T follicular helper cell (primary cell): ENCODE measurements at regions not wholly inside any gene's neighbourhood (a gene's known extent, or its start where the extent isn't known, plus 50 kb on each side); places are given as distances from the start of the nearest gene placed in this dataset.

Experiments used
- DNase-seq: peaks from one replicate; pipeline ENCODE4 v3.0.0-alpha.2; 2020; ENCODE audit warnings: low read depth

GRCh38 chr12:124517260-124518050 lies 50.0 kb downstream of the NCOR2 start:
- no peak for DNase-seq

- DNase-seq, result no peak
These were observed 50.6 kb downstream of the NCOR2 start for GRCh38 chr12:124516850-124517249.

GRCh38 chr12:124515981-124516380 lies 51.4 kb downstream of the NCOR2 start:
- DNase-seq, result no peak

- no peak for DNase-seq
These were observed 52.1 kb downstream of the NCOR2 start for GRCh38 chr12:124514996-124515932.

GRCh38 chr12:124514145-124514995 lies 53.0 kb downstream of the NCOR2 start:
- no peak for DNase-seq

DNA sequence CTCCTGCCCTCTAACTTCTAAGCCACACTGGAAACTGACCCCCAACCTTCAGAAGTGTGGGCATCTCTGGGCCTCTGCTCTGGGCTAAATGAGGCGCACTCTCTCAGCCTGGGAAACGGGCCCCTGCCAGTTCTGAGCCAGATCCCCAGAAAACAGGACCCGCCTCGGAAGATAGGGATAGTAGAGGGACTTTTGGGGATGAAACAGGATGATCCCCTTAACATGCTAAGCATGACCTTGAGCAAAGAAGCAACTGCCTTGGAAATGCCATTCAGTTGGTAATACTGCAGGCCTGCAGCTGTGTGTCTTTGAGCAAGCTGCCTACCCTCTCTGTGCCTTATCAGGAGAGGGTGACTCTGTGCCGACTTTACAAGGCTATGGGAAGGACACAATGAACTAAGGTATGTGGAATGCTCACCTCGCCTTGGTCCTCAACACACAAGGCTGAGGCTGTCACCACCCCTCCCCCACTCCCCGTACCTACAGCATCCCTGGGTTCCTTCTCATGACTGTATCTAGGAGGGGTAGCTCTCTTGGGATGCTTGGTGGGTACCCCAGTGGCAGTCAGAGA lies 54.0 kb downstream of the NCOR2 start:
- DNase-seq, result no peak

DNA sequence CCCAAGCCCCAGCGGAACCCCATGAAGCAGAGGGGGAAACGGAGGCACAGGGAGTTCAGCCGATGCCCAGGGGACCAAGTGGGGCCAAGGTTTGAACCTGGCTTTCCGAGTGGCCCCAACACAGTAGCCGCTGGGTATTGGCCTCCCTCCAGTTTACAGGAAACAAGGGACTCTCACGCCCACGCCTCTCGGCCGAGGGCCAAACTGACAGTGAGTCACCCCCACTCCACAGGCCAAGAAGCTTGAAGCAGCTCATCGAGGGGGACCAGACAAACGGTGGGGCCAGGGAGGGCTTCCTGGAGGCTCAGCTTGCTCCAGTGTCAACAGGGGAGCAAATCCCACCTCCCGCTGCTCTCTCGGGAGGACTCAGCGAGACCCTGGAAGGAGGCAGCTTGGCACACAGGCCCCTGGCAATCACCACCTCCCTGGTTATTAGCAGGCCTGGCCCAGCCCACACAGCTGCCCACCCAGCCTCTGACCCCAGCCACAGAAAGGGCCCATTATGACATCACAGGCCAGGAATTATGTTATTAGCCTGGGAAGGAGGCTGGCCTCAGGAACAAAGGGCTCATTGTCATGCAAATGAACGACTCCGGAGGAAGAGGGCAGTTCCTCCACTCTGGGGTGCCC lies 54.6 kb downstream of the NCOR2 start:
- DNase-seq, result no peak

- no peak for DNase-seq
These were observed 56.0 kb downstream of the NCOR2 start for GRCh38 chr12:124511259-124511985.

DNA sequence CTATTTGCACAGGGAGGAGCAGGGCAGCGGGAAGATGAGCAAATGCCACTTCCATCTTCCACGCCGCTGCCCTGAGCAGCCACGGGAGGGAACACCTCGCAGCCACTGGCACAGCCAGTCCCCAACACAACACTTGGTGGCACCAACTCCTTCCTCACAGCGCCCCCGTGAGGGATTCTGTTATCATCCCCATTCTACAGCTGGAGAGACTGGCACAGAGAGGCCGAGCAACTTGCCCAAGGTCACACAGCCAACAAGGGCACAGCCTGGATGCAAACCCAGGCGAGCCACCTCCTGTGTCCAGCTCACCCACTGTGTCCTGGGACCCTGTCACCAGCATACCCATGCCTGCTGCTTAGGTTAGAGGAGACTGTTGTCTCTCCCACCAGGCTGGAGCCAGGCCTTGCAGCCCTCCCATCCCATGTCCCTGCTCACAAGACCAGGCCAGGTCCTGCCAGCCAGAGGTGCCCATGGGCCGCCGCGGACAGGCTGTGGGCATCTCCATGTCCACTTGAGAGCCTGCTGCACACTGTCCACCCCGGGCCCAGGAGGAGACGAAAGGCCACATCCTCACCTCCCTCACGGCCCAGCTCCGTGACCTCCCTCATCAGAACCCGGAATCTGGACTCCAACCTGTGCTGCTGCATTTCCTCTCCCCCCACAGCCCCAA lies 57.0 kb downstream of the NCOR2 start:
- no peak for DNase-seq

DNA sequence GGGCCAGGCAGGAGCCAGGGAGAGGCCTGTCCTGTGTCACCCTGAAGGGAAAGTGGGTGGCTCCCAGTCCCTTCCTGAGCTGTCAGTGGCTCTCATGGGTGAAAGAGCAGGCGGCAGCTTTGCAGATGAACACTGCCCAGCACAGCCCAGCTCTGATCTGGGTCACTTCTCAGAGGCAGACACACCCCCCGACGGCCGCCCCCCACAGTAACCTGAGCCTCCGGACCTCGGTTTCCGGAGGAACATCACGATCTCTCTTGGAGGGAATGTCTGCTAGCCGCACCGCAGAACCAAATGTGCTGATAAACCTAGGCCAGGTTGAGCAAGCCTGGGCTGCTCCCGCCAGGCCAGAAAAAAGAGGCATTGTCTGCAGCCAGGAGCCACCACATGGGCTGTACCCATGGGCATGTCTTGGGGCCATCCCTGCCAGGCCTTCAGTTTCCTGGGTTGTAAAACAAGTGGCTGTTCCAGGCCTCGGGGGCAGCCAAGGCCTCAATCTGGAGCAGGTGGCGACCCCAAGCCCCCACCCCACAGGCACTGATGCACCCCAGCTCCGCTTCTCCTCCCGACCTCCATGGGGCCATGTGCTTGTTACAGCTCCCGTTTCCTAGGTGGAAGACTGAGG lies 57.6 kb downstream of the NCOR2 start:
- no peak for DNase-seq

DNA sequence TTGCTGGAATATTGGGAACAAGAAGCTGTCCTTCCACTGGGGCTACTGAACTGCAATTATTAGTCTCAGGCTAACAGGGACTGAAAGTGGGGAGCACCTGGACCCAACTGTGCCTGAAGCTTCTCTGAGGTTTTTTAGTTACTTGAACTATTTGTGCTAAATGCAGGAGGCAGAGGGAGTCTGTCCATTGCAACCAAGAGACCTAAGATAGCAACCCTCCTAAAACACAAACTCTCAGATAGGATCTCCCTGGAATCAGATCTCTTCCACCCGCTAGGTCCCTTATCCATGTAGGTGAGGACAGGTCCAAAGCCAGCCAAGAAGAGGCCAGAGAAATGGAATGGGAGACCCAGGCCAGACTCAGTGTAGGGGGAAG lies 58.1 kb downstream of the NCOR2 start:
- DNase-seq, result no peak

GRCh38 chr12:124508381-124509079 lies 58.9 kb downstream of the NCOR2 start:
- DNase-seq, result no peak

DNA sequence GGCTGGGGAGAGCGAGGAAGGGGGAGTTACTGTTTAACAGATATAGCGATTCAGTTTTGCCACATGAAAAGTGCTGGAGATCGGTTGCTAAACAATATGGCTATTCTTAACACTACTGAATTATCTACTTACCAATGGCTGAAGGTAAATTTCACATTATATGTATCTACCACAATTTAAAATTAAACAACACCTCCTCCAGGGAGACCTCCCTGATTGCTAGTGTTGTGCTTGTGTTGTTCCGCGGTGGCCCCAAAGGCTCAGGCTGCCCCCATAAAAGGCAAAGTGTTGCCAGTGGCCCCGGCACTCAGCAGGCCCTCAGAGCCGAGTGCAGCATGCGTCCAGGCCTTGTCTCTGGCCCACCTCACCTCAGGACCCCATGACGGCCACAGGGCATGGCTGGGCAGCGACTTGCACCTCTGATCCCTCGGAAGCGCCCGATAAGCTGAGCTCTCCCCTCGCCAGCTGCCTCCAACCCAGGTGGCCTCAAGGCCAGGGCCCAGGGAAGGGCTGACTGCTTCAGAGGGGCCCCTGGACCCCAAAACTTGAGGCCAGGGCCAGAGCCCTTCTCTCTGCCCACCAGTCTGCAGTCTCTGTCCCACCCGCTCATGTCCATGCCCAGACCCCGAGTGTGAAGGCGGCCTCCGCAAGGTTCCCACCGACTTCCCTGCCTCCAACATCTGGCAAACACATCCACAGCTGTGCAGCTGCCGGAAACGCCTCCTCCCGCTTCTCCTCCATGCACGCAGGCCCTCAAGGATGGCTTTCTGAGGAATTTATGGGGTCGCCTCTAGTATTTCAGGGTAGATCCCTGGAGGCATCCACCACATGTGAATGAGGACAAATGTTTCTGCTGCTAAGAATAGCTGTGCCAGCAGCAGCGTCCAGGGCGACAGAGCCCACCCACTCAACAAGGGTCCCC lies 60.0 kb downstream of the NCOR2 start:
- no peak for DNase-seq

DNA sequence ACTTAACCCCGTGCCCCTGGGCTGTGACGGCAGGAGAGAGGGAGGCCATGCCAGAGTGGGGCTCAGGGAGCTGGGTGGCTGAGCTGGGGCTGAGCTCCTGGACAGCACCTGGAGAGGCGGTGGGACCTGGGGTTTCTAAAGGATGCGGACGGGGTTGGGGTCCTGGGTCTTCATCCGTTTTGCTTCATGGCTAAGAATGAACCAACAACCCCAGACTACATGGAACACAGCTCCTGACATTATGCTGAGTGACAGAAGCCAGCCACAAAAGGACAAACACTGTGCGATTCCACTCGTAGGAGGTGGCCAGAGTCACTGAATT lies 60.6 kb downstream of the NCOR2 start:
- DNase-seq, result no peak

DNA sequence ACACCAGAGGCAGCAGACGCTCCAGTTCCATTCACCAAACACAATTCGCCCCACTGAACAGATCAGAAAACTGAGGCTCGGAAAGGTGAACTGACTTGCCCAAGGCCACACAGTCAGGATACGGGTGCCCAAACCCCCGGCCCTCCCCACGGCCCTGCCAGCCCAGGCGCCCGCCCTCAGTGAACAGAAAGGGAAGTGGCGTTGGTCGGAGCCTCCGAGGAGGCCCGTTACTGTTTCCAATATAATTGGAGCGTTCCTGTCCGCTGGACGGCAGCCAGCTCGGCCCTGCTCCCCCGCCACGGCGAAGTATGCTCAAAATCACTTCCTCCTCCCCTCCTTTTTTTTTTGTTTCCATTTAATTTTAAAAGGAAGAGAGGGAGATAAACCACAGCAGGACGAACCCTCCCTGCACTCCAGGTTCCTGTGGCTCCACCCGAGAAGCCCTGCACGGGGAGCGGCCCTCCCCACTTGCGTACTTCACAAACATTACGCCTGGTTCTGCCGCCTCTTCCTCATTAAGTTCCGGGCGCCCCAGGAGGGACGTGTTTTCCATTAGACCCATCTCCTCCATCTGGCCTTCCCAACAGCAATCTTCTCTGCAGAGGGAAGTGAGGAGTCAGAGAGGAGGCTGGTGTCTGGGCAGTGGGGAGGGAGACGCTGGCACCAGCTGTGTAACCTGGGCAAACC lies 61.1 kb downstream of the NCOR2 start:
- no peak for DNase-seq

DNA sequence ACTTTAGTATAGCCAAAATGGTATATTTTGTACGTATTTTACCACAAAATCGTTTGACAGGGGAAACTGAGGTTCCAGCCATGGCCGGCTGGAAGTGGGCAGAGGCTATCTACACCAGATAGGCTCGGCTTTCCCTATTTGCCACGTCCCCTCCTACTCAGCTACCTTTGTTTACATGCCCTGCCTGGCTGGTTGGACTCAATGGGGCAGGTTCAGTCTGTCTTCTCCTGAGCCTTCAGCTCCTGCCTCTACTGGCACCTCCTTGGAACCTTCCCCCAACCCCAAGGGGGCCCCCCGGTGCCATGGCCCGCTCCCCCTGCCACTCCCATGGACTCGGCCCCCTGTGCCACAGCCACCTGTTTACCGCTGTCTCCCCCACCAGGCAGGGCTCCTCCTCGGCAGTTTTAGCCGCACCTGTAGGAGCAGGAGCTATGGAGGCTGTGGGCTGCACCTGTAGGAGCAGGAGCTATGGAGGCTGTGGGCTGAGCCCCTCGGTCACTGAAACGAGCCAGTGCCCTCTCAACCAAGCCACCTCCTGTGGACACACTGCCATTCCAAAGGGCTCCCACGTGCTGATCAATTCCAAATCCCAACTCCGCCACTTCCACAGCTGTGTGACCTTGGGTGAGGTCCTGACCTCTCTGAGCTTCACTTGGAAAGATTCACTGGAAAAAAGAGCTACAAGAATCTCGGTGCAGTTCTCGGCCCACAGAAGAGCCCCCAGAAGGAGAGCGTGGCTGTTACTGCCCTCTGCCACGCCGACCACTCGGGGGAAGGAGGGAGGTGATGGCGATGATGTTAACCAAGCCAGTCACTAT lies 62.2 kb downstream of the NCOR2 start:
- DNase-seq, result no peak
